GM23338 (cell line): ENCODE measurements at regions not wholly inside any gene's neighbourhood (a gene's known extent, or its start where the extent isn't known, plus 50 kb on each side); places are given as distances from the start of the nearest gene placed in this dataset.

Source experiments
- ATAC-seq: fragments of 200-7000 bp; cut with Tn5 transposase; 3 replicates; pipeline ENCODE4 v1.9.1; 2020
- DNase-seq: peaks from one replicate; pipeline ENCODE4 v3.0.0-alpha.2; 2015; ENCODE audit warnings: low spot score
- H2AFZ ChIP-seq: fragments of 200-600 bp; sonication (generic); 2 replicates; pipeline ENCODE4 v1.8.0; 2016; ENCODE audit warnings: antibody characterized with exemption, mild to moderate bottlenecking, moderate library complexity
- H3F3A ChIP-seq: fragments of 200-600 bp; sonication (generic); replicated peaks from 2 replicates; pipeline ENCODE4 v1.8.0; 2017; ENCODE audit warnings: antibody characterized with exemption, mixed run types, low read depth
- H3K27ac ChIP-seq: fragments of 200-600 bp; sonication (generic); 2 replicates; pipeline ENCODE4 v1.6.1; 2016; ENCODE audit warnings: low read depth
- H3K27me3 ChIP-seq: fragments of 200-600 bp; sonication (generic); 2 replicates; pipeline ENCODE4 v1.8.0; 2016; ENCODE audit warnings: mild to moderate bottlenecking, mixed run types, moderate library complexity; ENCODE audit not compliant: insufficient read depth
- H3K36me3 ChIP-seq: fragments of 200-600 bp; sonication (generic); 2 replicates; pipeline ENCODE4 v1.8.0; 2016; ENCODE audit warnings: mild to moderate bottlenecking; ENCODE audit not compliant: insufficient read depth
- H3K4me1 ChIP-seq: fragments of 200-600 bp; sonication (generic); 2 replicates; pipeline ENCODE4 v1.8.0; 2016; ENCODE audit warnings: mild to moderate bottlenecking, moderate library complexity; ENCODE audit not compliant: insufficient read depth
- H3K4me2 ChIP-seq: fragments of 200-600 bp; sonication (generic); 2 replicates; pipeline ENCODE4 v1.7.1; 2017; ENCODE audit warnings: mixed run types
- H3K4me3 ChIP-seq: fragments of 200-600 bp; sonication (generic); 2 replicates; pipeline ENCODE4 v1.6.1; 2016; ENCODE audit warnings: mixed run types
- H3K79me2 ChIP-seq: fragments of 200-600 bp; sonication (generic); replicated peaks from 2 replicates; pipeline ENCODE4 v1.8.0; 2017; ENCODE audit warnings: mild to moderate bottlenecking; ENCODE audit not compliant: insufficient read depth
- H3K9me2 ChIP-seq: fragments of 200-600 bp; sonication (generic); 2 replicates; pipeline ENCODE4 v1.8.0; 2017; ENCODE audit not compliant: insufficient read depth
- H4K20me1 ChIP-seq: fragments of 200-600 bp; sonication (generic); replicated peaks from 2 replicates; pipeline ENCODE4 v1.8.0; 2017; ENCODE audit warnings: mild to moderate bottlenecking; ENCODE audit not compliant: insufficient read depth
- H3K27ac Mint-ChIP-seq: 2 replicates; pipeline ENCODE4 v1.8.0; 2020; ENCODE audit warnings: inconsistent platforms, mild to moderate bottlenecking, moderate library complexity, mixed read lengths
- H3K27me3 Mint-ChIP-seq: 3 replicates; pipeline ENCODE4 v1.8.0; 2022; ENCODE audit warnings: low read depth, mild to moderate bottlenecking, moderate library complexity, mixed read lengths, inconsistent platforms; ENCODE audit not compliant: insufficient read depth, poor library complexity
- H3K36me3 Mint-ChIP-seq: 3 replicates; pipeline ENCODE4 v1.8.0; 2021; ENCODE audit warnings: low read depth, mild to moderate bottlenecking, inconsistent platforms, moderate library complexity, mixed read lengths
- H3K4me1 Mint-ChIP-seq: 3 replicates; pipeline ENCODE4 v1.8.0; 2020; ENCODE audit warnings: mild to moderate bottlenecking, inconsistent platforms, mixed read lengths
- H3K4me3 Mint-ChIP-seq: 3 replicates; pipeline ENCODE4 v1.8.0; 2021; ENCODE audit warnings: moderate library complexity, mild to moderate bottlenecking, inconsistent platforms, mixed read lengths
- H3K9me3 Mint-ChIP-seq: 3 replicates; pipeline ENCODE4 v1.8.0; 2020; ENCODE audit warnings: moderate library complexity, mild to moderate bottlenecking, inconsistent platforms, mixed read lengths
- CREB1 ChIP-seq: fragments of 250-450 bp; sonication (Bioruptor Pico); IDR thresholded peaks from 2 replicates; pipeline ENCODE4 v1.5.0; 2020; ENCODE audit warnings: low read depth, mild to moderate bottlenecking, moderate library complexity
- CTCF ChIP-seq, 2 experiments: fragments of 200-600 bp in 1 of 2; sonication (generic) in 1 of 2; conservative IDR thresholded peaks; 2 replicates each; pipeline versions ENCODE4 v1.5.1 to v1.6.1; 2016 to 2017; ENCODE audit warnings: antibody characterized with exemption in 2 of 2, low read depth in 2 of 2, mild to moderate bottlenecking in 2 of 2, moderate library complexity in 1 of 2
- ETS1 ChIP-seq: IDR thresholded peaks from 2 replicates; pipeline ENCODE4 v1.6.1; 2016; ENCODE audit warnings: antibody characterized with exemption
- EZH2 ChIP-seq: fragments of 200-600 bp; sonication (generic); IDR thresholded peaks from one replicate; pipeline ENCODE4 v1.8.0; 2017; ENCODE audit warnings: antibody characterized with exemption, mild to moderate bottlenecking, low read depth; ENCODE audit not compliant: unreplicated experiment
- EZH2phosphoT487 ChIP-seq: fragments of 200-600 bp; sonication (generic); IDR thresholded peaks from one replicate; pipeline ENCODE4 v1.8.1; 2018; ENCODE audit warnings: antibody characterized with exemption; ENCODE audit not compliant: unreplicated experiment
- JUNB ChIP-seq: IDR thresholded peaks from one replicate; pipeline ENCODE4 v1.6.1; 2016; ENCODE audit warnings: antibody characterized with exemption; ENCODE audit not compliant: unreplicated experiment
- NANOG ChIP-seq: IDR thresholded peaks from 2 replicates; pipeline ENCODE4 v1.6.1; 2016; ENCODE audit warnings: antibody characterized with exemption, borderline replicate concordance
- POLR2AphosphoS5 ChIP-seq: IDR thresholded peaks from 2 replicates; pipeline ENCODE4 v1.6.1; 2016; ENCODE audit warnings: antibody characterized with exemption, low read depth
- STAT1 ChIP-seq: IDR thresholded peaks from one replicate; pipeline ENCODE4 v1.6.1; 2016; ENCODE audit warnings: antibody characterized with exemption; ENCODE audit not compliant: unreplicated experiment
- ZNF114 ChIP-seq: fragments of 250-450 bp; sonication (Bioruptor Pico); IDR thresholded peaks from 2 replicates; pipeline ENCODE4 v1.5.0; 2020; ENCODE audit warnings: mild to moderate bottlenecking, moderate library complexity
- ZNF331 ChIP-seq: fragments of 250-450 bp; sonication (Bioruptor Pico); IDR thresholded peaks from 2 replicates; pipeline ENCODE4 v1.5.0; 2020; ENCODE audit warnings: low read depth, mild to moderate bottlenecking, moderate library complexity

- H3K9me2 ChIP-seq = no peaks in the 10 kb centered on the region
- no peak overlapping the region for H3K4me2 ChIP-seq
- H3K27ac Mint-ChIP-seq = no peak overlapping the region
- no peaks in the 10 kb centered on the region for H4K20me1 ChIP-seq
- no peaks in the 10 kb centered on the region for H3K9me3 Mint-ChIP-seq
- no peaks in the 10 kb centered on the region for H3K36me3 Mint-ChIP-seq
- ATAC-seq (no peak), DNase-seq (no peak)
- H3K27ac ChIP-seq = no peak overlapping the region
- no peaks in the 10 kb centered on the region for H3K4me1 ChIP-seq
- no peak overlapping the region for H3K4me3 Mint-ChIP-seq
- no peak overlapping the region for H2AFZ ChIP-seq
- TF ChIP-seq ZNF331 (CRISPR knock-in tag) (no peak), CREB1 (no peak), ETS1 (no peak), ZNF114 (CRISPR knock-in tag) (no peak), EZH2 (no peak), POLR2AphosphoS5 (no peak), JUNB (no peak), NANOG (no peak), STAT1 (no peak), EZH2phosphoT487 (no peak), CTCF (conservative IDR thresholded peaks at IDR 0.05; ENCODE audit: low read depth in 2 of 2) (no peak)
- H3K79me2 ChIP-seq = no peaks in the 10 kb centered on the region
- no peaks in the 10 kb centered on the region for H3K36me3 ChIP-seq
- H3K27me3 Mint-ChIP-seq = no peaks in the 10 kb centered on the region
- H3K4me3 ChIP-seq = no peak overlapping the region
- no peaks in the 10 kb centered on the region for H3K4me1 Mint-ChIP-seq
- H3F3A ChIP-seq = no peaks in the 10 kb centered on the region
- no peaks in the 10 kb centered on the region for H3K27me3 ChIP-seq
These were observed 199.6 kb upstream of the MID1 start for GRCh38 chrX:10819973-10820372.

- TF ChIP-seq STAT1 = no peak
- Histone ChIP-seq H3K27me3 (no peaks in the 10 kb centered on the region), H4K20me1 (no peaks in the 10 kb centered on the region), H3K4me3 (no peak overlapping the region), H3K36me3 (no peaks in the 10 kb centered on the region), H3K79me2 (no peaks in the 10 kb centered on the region), H3F3A (no peaks in the 10 kb centered on the region), H2AFZ (no peak overlapping the region), H3K27ac (no peak overlapping the region), H3K9me2 (no peaks in the 10 kb centered on the region), H3K4me1 (no peaks in the 10 kb centered on the region), H3K4me2 (no peak overlapping the region)
- ATAC-seq (no peak), DNase-seq (no peak)
- H3K27ac Mint-ChIP-seq = no peak overlapping the region
- H3K4me1 Mint-ChIP-seq = no peaks in the 10 kb centered on the region
- no peaks in the 10 kb centered on the region for H3K9me3 Mint-ChIP-seq
- H3K36me3 Mint-ChIP-seq = no peaks in the 10 kb centered on the region
- no peak overlapping the region for H3K4me3 Mint-ChIP-seq
- H3K27me3 Mint-ChIP-seq = no peaks in the 10 kb centered on the region
These were observed 200.9 kb upstream of the MID1 start for GRCh38 chrX:10821293-10821692.
